ENCODE measurements at regions not wholly inside any gene's neighbourhood (a gene's known extent, or its start where the extent isn't known, plus 50 kb on each side); places are given as distances from the start of the nearest gene placed in this dataset.

GRCh38 chr5:114097570-114097969 is 264.3 kb upstream of the KCNN2 start:
- no peak for TF ChIP-seq NANOG (IDR thresholded peaks at IDR 0.05; ENCODE audit: borderline replicate concordance)
- no peak for TF ChIP-seq STAT1 (IDR thresholded peaks at IDR 0.05; ENCODE audit: unreplicated experiment)
- TF ChIP-seq, protein P1, sequence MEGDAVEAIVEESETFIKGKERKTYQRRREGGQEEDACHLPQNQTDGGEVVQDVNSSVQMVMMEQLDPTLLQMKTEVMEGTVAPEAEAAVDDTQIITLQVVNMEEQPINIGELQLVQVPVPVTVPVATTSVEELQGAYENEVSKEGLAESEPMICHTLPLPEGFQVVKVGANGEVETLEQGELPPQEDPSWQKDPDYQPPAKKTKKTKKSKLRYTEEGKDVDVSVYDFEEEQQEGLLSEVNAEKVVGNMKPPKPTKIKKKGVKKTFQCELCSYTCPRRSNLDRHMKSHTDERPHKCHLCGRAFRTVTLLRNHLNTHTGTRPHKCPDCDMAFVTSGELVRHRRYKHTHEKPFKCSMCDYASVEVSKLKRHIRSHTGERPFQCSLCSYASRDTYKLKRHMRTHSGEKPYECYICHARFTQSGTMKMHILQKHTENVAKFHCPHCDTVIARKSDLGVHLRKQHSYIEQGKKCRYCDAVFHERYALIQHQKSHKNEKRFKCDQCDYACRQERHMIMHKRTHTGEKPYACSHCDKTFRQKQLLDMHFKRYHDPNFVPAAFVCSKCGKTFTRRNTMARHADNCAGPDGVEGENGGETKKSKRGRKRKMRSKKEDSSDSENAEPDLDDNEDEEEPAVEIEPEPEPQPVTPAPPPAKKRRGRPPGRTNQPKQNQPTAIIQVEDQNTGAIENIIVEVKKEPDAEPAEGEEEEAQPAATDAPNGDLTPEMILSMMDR (conservative IDR thresholded peaks at IDR 0.05; ENCODE audit: low read depth in 2 of 2): peak; percentile 43 to 61
- Mint-ChIP-seq H3K9me3 (peaks cover 16% of the 10 kb centered on the region), H3K4me1 (no peaks in the 10 kb centered on the region), H3K27me3 (ENCODE audit: insufficient read depth, low read depth, poor library complexity) (no peaks in the 10 kb centered on the region), H3K4me3 (no peak overlapping the region), H3K36me3 (ENCODE audit: low read depth) (peaks cover 9% of the 10 kb centered on the region), H3K27ac (no peak overlapping the region)
- Histone ChIP-seq H3K4me2 (no peak overlapping the region), H3K4me3 (no peak overlapping the region), H3K79me2 (replicated peaks; ENCODE audit: insufficient read depth) (no peaks in the 10 kb centered on the region), H3K36me3 (ENCODE audit: insufficient read depth) (no peaks in the 10 kb centered on the region; the same call in 1 of the 2 replicates), H2AFZ (no peak overlapping the region), H3K27me3 (ENCODE audit: insufficient read depth) (no peaks in the 10 kb centered on the region), H3F3A (replicated peaks; ENCODE audit: low read depth) (no peaks in the 10 kb centered on the region), H3K4me1 (ENCODE audit: insufficient read depth) (no peaks in the 10 kb centered on the region), H3K9me2 (ENCODE audit: insufficient read depth) (no peaks in the 10 kb centered on the region), H4K20me1 (replicated peaks; ENCODE audit: insufficient read depth) (no peaks in the 10 kb centered on the region), H3K27ac (ENCODE audit: low read depth) (no peak overlapping the region)
- ATAC-seq: peak; percentile 40; the same call in 2 of the 3 replicates
- DNase-seq (ENCODE audit: low spot score): peak; percentile 45

DNA sequence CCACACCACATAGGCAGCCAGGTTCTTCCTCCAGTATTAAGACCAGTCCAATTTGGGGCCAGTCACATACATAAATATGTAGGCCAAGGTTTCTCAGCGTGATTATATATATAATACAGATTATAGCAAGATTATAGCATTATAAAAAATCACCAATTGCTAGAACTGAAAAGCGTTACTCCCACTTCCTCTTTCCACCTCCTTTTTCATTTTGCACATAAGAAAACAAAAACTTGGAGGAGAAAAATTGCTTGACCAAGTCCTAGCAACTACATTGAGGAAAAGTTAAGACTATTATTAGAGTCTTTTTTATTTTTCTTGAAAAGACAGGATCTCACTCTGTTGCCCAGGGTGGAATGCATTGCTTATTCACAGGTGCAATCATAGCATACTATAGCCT is 262.7 kb upstream of the KCNN2 start:
- Histone ChIP-seq H3K4me3 (no peak overlapping the region), H3K27me3 (ENCODE audit: insufficient read depth) (no peaks in the 10 kb centered on the region), H3K4me1 (ENCODE audit: insufficient read depth) (no peaks in the 10 kb centered on the region), H2AFZ (no peak overlapping the region), H3K4me2 (no peak overlapping the region), H3K9me2 (ENCODE audit: insufficient read depth) (no peaks in the 10 kb centered on the region), H4K20me1 (replicated peaks; ENCODE audit: insufficient read depth) (no peaks in the 10 kb centered on the region), H3F3A (replicated peaks; ENCODE audit: low read depth) (no peaks in the 10 kb centered on the region), H3K79me2 (replicated peaks; ENCODE audit: insufficient read depth) (no peaks in the 10 kb centered on the region), H3K27ac (ENCODE audit: low read depth) (no peak overlapping the region), H3K36me3 (ENCODE audit: insufficient read depth) (no peaks in the 10 kb centered on the region)
- H3K9me3 Mint-ChIP-seq: peaks cover under 1% of the 10 kb centered on the region; the same call in 2 of the 3 replicates
- H3K4me3 Mint-ChIP-seq: no peak overlapping the region
- H3K36me3 Mint-ChIP-seq (ENCODE audit: low read depth): no peaks in the 10 kb centered on the region
- H3K4me1 Mint-ChIP-seq: no peaks in the 10 kb centered on the region
- no peak for DNase-seq (ENCODE audit: low spot score)
- H3K27me3 Mint-ChIP-seq (ENCODE audit: insufficient read depth, low read depth, poor library complexity): no peaks in the 10 kb centered on the region
- no peak overlapping the region for H3K27ac Mint-ChIP-seq
- no peak for ATAC-seq
- TF ChIP-seq, protein P1 (conservative IDR thresholded peaks at IDR 0.05; ENCODE audit: low read depth in 2 of 2): no peak
- no peak for TF ChIP-seq EZH2 (IDR thresholded peaks at IDR 0.05; ENCODE audit: low read depth, unreplicated experiment)
- no peak for TF ChIP-seq JUNB (IDR thresholded peaks at IDR 0.05; ENCODE audit: unreplicated experiment)
- TF ChIP-seq, protein P2, sequence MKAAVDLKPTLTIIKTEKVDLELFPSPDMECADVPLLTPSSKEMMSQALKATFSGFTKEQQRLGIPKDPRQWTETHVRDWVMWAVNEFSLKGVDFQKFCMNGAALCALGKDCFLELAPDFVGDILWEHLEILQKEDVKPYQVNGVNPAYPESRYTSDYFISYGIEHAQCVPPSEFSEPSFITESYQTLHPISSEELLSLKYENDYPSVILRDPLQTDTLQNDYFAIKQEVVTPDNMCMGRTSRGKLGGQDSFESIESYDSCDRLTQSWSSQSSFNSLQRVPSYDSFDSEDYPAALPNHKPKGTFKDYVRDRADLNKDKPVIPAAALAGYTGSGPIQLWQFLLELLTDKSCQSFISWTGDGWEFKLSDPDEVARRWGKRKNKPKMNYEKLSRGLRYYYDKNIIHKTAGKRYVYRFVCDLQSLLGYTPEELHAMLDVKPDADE (IDR thresholded peaks at IDR 0.05): no peak
- TF ChIP-seq ZNF114 (CRISPR knock-in tag; IDR thresholded peaks at IDR 0.05): no peak
- no peak for TF ChIP-seq EZH2phosphoT487 (IDR thresholded peaks at IDR 0.05; ENCODE audit: unreplicated experiment)
- TF ChIP-seq STAT1 (IDR thresholded peaks at IDR 0.05; ENCODE audit: unreplicated experiment): no peak
- no peak for TF ChIP-seq REST (IDR thresholded peaks at IDR 0.05; ENCODE audit: unreplicated experiment)
